Neural progenitor cell (in vitro differentiated cells): ENCODE measurements at regions not wholly inside any gene's neighbourhood (a gene's known extent, or its start where the extent isn't known, plus 50 kb on each side); places are given as distances from the start of the nearest gene placed in this dataset.

Experiments
- DNase-seq: peaks from one replicate; pipeline ENCODE4 v3.0.0-alpha.2; 2016; ENCODE audit warnings: low spot score
- H2AFZ ChIP-seq: fragments of 200-600 bp; sonication (generic); replicated peaks from 2 replicates; pipeline ENCODE4 v1.6.1; 2016; ENCODE audit warnings: antibody characterized with exemption
- H3F3A ChIP-seq: fragments of 200-600 bp; sonication (generic); 2 replicates; pipeline ENCODE4 v1.6.1; 2016; ENCODE audit warnings: antibody characterized with exemption, low read depth
- H3K27ac ChIP-seq: fragments of 200-600 bp; sonication (generic); 2 replicates; pipeline ENCODE4 v1.5.1; 2016; ENCODE audit warnings: mild to moderate bottlenecking
- H3K27me3 ChIP-seq: fragments of 200-600 bp; sonication (generic); 2 replicates; pipeline ENCODE4 v1.6.1; 2016; ENCODE audit warnings: mild to moderate bottlenecking, moderate library complexity
- H3K36me3 ChIP-seq: fragments of 200-600 bp; sonication (generic); 2 replicates; pipeline ENCODE4 v1.5.1; 2016
- H3K4me1 ChIP-seq: fragments of 200-600 bp; sonication (generic); 2 replicates; pipeline ENCODE4 v1.6.1; 2016; ENCODE audit warnings: mixed run types
- H3K4me2 ChIP-seq: fragments of 200-600 bp; sonication (generic); 2 replicates; pipeline ENCODE4 v1.6.1; 2016
- H3K4me3 ChIP-seq: fragments of 200-600 bp; sonication (generic); 2 replicates; pipeline ENCODE4 v1.5.1; 2016
- H3K79me2 ChIP-seq: fragments of 200-600 bp; sonication (generic); 2 replicates; pipeline ENCODE4 v1.6.1; 2016; ENCODE audit warnings: low read depth
- H3K9ac ChIP-seq: fragments of 200-600 bp; sonication (generic); 2 replicates; pipeline ENCODE4 v1.6.1; 2016
- H3K9me3 ChIP-seq: fragments of 200-600 bp; sonication (generic); 2 replicates; pipeline ENCODE4 v1.5.1; 2016; ENCODE audit warnings: low read depth
- H4K20me1 ChIP-seq: fragments of 200-600 bp; sonication (generic); 2 replicates; pipeline ENCODE4 v1.6.1; 2016; ENCODE audit warnings: low read depth
- H3K27ac Mint-ChIP-seq: 3 replicates; pipeline ENCODE4 v1.8.0; 2021; ENCODE audit warnings: mixed read lengths
- H3K27me3 Mint-ChIP-seq: 2 replicates; pipeline ENCODE4 v1.8.0; 2022; ENCODE audit warnings: low read depth, mild to moderate bottlenecking, inconsistent platforms, moderate library complexity, mixed read lengths; ENCODE audit not compliant: insufficient read depth
- H3K36me3 Mint-ChIP-seq: 3 replicates; pipeline ENCODE4 v1.8.0; 2021; ENCODE audit warnings: mixed read lengths
- H3K4me1 Mint-ChIP-seq: 3 replicates; pipeline ENCODE4 v1.8.0; 2021; ENCODE audit warnings: mixed read lengths
- H3K4me3 Mint-ChIP-seq: 3 replicates; pipeline ENCODE4 v1.8.0; 2021; ENCODE audit warnings: mild to moderate bottlenecking, moderate library complexity, mixed read lengths
- H3K9me3 Mint-ChIP-seq: 3 replicates; pipeline ENCODE4 v1.8.0; 2020; ENCODE audit warnings: mixed read lengths
- CTCF ChIP-seq: fragments of 200-600 bp; sonication (generic); IDR thresholded peaks from 2 replicates; pipeline ENCODE4 v1.5.1; 2017; ENCODE audit warnings: antibody characterized with exemption, mild to moderate bottlenecking
- EZH2 ChIP-seq: fragments of 200-600 bp; sonication (generic); IDR thresholded peaks from 2 replicates; pipeline ENCODE4 v1.6.1; 2017; ENCODE audit warnings: antibody characterized with exemption, mild to moderate bottlenecking, moderate library complexity
- EZH2phosphoT487 ChIP-seq: fragments of 200-600 bp; sonication (generic); IDR thresholded peaks from 2 replicates; pipeline ENCODE4 v1.6.1; 2017; ENCODE audit warnings: antibody characterized with exemption

GRCh38 chr13:99736541-99736940, 235.0 kb downstream of the ZIC5 start:
- Mint-ChIP-seq H3K27me3 (peaks cover 4% of the 10 kb centered on the region), H3K4me3 (peak overlapping the region; percentile 54), H3K27ac (peak overlapping the region; percentile 88), H3K36me3 (peaks cover 4% of the 10 kb centered on the region), H3K4me1 (peaks cover 88% of the 10 kb centered on the region), H3K9me3 (no peaks in the 10 kb centered on the region)
- Histone ChIP-seq H3K4me2 (no peak overlapping the region), H3K9ac (no peak overlapping the region), H3K36me3 (no peaks in the 10 kb centered on the region), H4K20me1 (no peaks in the 10 kb centered on the region), H3K4me1 (peaks cover 83% of the 10 kb centered on the region), H3K4me3 (no peak overlapping the region), H3K27ac (no peak overlapping the region), H2AFZ (no peak overlapping the region), H3F3A (peaks cover 43% of the 10 kb centered on the region), H3K79me2 (peaks cover 45% of the 10 kb centered on the region), H3K9me3 (no peaks in the 10 kb centered on the region), H3K27me3 (no peaks in the 10 kb centered on the region)
- TF ChIP-seq CTCF = no peak
- TF ChIP-seq EZH2phosphoT487 = no peak
- no peak for TF ChIP-seq EZH2
- no peak for DNase-seq

GRCh38 chr13:99734013-99734693, 232.9 kb downstream of the TM9SF2 start:
- Histone ChIP-seq H3K9me3 (no peaks in the 10 kb centered on the region), H3K27me3 (no peaks in the 10 kb centered on the region), H3K79me2 (peaks cover 26% of the 10 kb centered on the region), H3K9ac (no peak overlapping the region), H3K4me2 (peak overlapping the region; percentile 63), H3F3A (peaks cover 39% of the 10 kb centered on the region), H3K4me1 (peaks cover 73% of the 10 kb centered on the region), H2AFZ (peak overlapping the region; percentile 66), H4K20me1 (no peaks in the 10 kb centered on the region), H3K27ac (peak overlapping the region; percentile 65), H3K4me3 (peak overlapping the region; percentile 1), H3K36me3 (no peaks in the 10 kb centered on the region)
- TF ChIP-seq EZH2 (no peak), EZH2phosphoT487 (no peak), CTCF (no peak)
- Mint-ChIP-seq H3K36me3 (peaks cover 13% of the 10 kb centered on the region), H3K27me3 (peaks cover 6% of the 10 kb centered on the region), H3K4me3 (peak overlapping the region; percentile 31), H3K4me1 (peaks cover 84% of the 10 kb centered on the region), H3K27ac (peak overlapping the region; percentile 94), H3K9me3 (no peaks in the 10 kb centered on the region)
- no peak for DNase-seq

DNA sequence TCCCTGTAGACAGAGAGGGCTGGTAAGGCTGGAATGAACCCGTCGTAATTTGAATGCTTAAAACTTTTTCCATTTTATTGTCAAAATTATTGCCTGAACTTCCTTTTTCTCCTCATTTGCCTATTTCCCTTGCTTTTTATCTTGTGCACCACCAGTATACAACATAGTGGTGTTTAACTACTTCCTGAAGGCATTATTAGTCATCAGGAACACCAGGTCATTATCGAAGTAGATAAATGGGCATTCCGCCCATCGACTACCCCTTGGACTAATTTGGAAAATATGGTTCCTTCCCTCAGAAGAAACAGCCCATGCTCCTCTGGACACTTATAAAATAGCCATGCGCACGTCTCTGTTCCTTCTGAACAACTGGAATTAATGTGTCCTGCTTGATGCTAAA, 232.1 kb downstream of the TM9SF2 start:
- Histone ChIP-seq H3K9ac (no peak overlapping the region), H4K20me1 (no peaks in the 10 kb centered on the region), H3K36me3 (no peaks in the 10 kb centered on the region), H3F3A (peaks cover 41% of the 10 kb centered on the region), H3K79me2 (peaks cover 31% of the 10 kb centered on the region), H3K4me2 (peak overlapping the region; percentile 63), H2AFZ (peak overlapping the region; percentile 66), H3K4me3 (no peak overlapping the region), H3K4me1 (peaks cover 73% of the 10 kb centered on the region), H3K9me3 (no peaks in the 10 kb centered on the region), H3K27me3 (no peaks in the 10 kb centered on the region), H3K27ac (peak overlapping the region; percentile 65)
- Mint-ChIP-seq H3K9me3 (no peaks in the 10 kb centered on the region), H3K27ac (peak overlapping the region; percentile 94), H3K27me3 (peaks cover 6% of the 10 kb centered on the region), H3K36me3 (peaks cover 17% of the 10 kb centered on the region), H3K4me3 (peak overlapping the region; percentile 30), H3K4me1 (peaks cover 84% of the 10 kb centered on the region)
- DNase-seq = no peak
- TF ChIP-seq EZH2 (no peak), CTCF (no peak), EZH2phosphoT487 (no peak)
